Neural crest cell (in vitro differentiated cells): ENCODE measurements at regions not wholly inside any gene's neighbourhood (a gene's known extent, or its start where the extent isn't known, plus 50 kb on each side); places are given as distances from the start of the nearest gene placed in this dataset.

Experiments used
- DNase-seq: peaks from one replicate; pipeline ENCODE4 v3.0.0; 2021; ENCODE audit warnings: low read depth, mixed read lengths, low spot score
- H3K27ac Mint-ChIP-seq: one replicate; pipeline ENCODE4 v1.8.0; 2021; ENCODE audit warnings: mild to moderate bottlenecking, mixed read lengths; ENCODE audit not compliant: unreplicated experiment
- H3K27me3 Mint-ChIP-seq: 2 replicates; pipeline ENCODE4 v1.8.0; 2021; ENCODE audit warnings: low read depth, mild to moderate bottlenecking, mixed read lengths
- H3K36me3 Mint-ChIP-seq: 2 replicates; pipeline ENCODE4 v1.8.0; 2021; ENCODE audit warnings: low read depth, mild to moderate bottlenecking, mixed read lengths
- H3K4me1 Mint-ChIP-seq: 2 replicates; pipeline ENCODE4 v1.8.0; 2021; ENCODE audit warnings: mixed read lengths
- H3K4me3 Mint-ChIP-seq: one replicate; pipeline ENCODE4 v1.8.0; 2021; ENCODE audit warnings: mild to moderate bottlenecking, mixed read lengths
- H3K9me3 Mint-ChIP-seq: 2 replicates; pipeline ENCODE4 v1.8.0; 2021; ENCODE audit warnings: mixed read lengths
- CTCF ChIP-seq: fragments of 200-600 bp; sonication (generic); conservative IDR thresholded peaks from 2 replicates; pipeline ENCODE4 v1.5.0; 2021; ENCODE audit warnings: antibody characterized with exemption, mild to moderate bottlenecking

- Mint-ChIP-seq H3K4me3 (no peak overlapping the region), H3K27me3 (no peaks in the 10 kb centered on the region), H3K4me1 (peaks cover 7% of the 10 kb centered on the region), H3K36me3 (no peaks in the 10 kb centered on the region), H3K9me3 (peaks cover 4% of the 10 kb centered on the region), H3K27ac (no peak overlapping the region)
- no peak for DNase-seq
- TF ChIP-seq CTCF = no peak
Observed at GRCh38 chr13:85427416-85427815, 371.8 kb downstream of the SLITRK6 start.

- Mint-ChIP-seq H3K4me1 (peaks cover 7% of the 10 kb centered on the region), H3K27me3 (no peaks in the 10 kb centered on the region), H3K9me3 (no peaks in the 10 kb centered on the region), H3K4me3 (no peak overlapping the region), H3K27ac (no peak overlapping the region), H3K36me3 (no peaks in the 10 kb centered on the region)
- DNase-seq = no peak
- no peak for TF ChIP-seq CTCF
Observed at GRCh38 chr13:85420136-85420535, 379.1 kb downstream of the SLITRK6 start.

- no peak for TF ChIP-seq CTCF
- no peaks in the 10 kb centered on the region for H3K27me3 Mint-ChIP-seq
- no peak overlapping the region for H3K4me3 Mint-ChIP-seq
- DNase-seq = no peak
- no peaks in the 10 kb centered on the region for H3K9me3 Mint-ChIP-seq
- H3K27ac Mint-ChIP-seq = no peak overlapping the region
- H3K4me1 Mint-ChIP-seq = peaks cover 3% of the 10 kb centered on the region
- no peaks in the 10 kb centered on the region for H3K36me3 Mint-ChIP-seq
Observed at GRCh38 chr13:85419611-85420010, 379.6 kb downstream of the SLITRK6 start.

GRCh38 chr13:85417807-85418206 lies 381.4 kb downstream of the SLITRK6 start:
- Mint-ChIP-seq H3K27ac (no peak overlapping the region), H3K9me3 (no peaks in the 10 kb centered on the region), H3K27me3 (no peaks in the 10 kb centered on the region), H3K36me3 (no peaks in the 10 kb centered on the region), H3K4me3 (no peak overlapping the region), H3K4me1 (no peaks in the 10 kb centered on the region)
- no peak for DNase-seq
- TF ChIP-seq CTCF = no peak

GRCh38 chr13:85413664-85414063 lies 385.6 kb downstream of the SLITRK6 start:
- Mint-ChIP-seq H3K4me3 (no peak overlapping the region), H3K27ac (no peak overlapping the region), H3K4me1 (peaks cover 5% of the 10 kb centered on the region), H3K36me3 (no peaks in the 10 kb centered on the region), H3K27me3 (no peaks in the 10 kb centered on the region), H3K9me3 (no peaks in the 10 kb centered on the region)
- no peak for TF ChIP-seq CTCF
- DNase-seq = no peak

GRCh38 chr13:85412448-85412847 lies 386.8 kb downstream of the SLITRK6 start:
- H3K36me3 Mint-ChIP-seq = no peaks in the 10 kb centered on the region
- H3K4me1 Mint-ChIP-seq = peaks cover 5% of the 10 kb centered on the region
- H3K9me3 Mint-ChIP-seq = no peaks in the 10 kb centered on the region
- peak overlapping the region; percentile 75 for H3K27ac Mint-ChIP-seq
- no peak overlapping the region for H3K4me3 Mint-ChIP-seq
- no peak for TF ChIP-seq CTCF
- H3K27me3 Mint-ChIP-seq = no peaks in the 10 kb centered on the region
- no peak for DNase-seq
